Stimulated activated CD4-positive, alpha-beta T cell treated with anti-CD3 and anti-CD28 coated beads, TNF-alpha, amount 100 ng/mL, for 24 hours (primary cell): ENCODE measurements at regions not wholly inside any gene's neighbourhood (a gene's known extent, or its start where the extent isn't known, plus 50 kb on each side); places are given as distances from the start of the nearest gene placed in this dataset.
"Not testable (repeated sequence)": the region's sequence is repeated elsewhere in the genome, so short reads cannot be mapped to it uniquely, and the experiment has no call there.

ENCODE experiments used
- DNase-seq, 3 experiments: peaks; one replicate each; pipeline ENCODE4 v3.0.0-alpha.2; 2020; ENCODE audit warnings: low read depth in 3 of 3

DNA sequence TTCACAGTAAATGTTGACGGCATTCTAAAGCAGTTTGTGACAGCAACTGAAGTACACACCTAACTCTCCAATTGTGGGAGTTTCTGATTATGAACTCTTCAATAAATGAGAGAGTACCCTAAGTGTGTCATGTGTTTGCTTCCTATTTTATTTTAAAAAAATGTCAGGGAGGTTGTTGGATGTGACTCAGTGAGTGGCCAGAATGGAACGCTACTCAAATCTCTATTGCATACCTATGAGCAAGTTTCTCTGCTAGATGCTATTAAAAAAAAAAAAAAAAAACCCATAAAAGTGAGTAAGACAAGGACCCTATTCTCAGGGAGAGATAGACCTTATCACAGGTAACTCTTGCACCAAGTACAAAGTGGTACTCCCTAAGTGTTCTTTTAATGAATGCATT, 256.6 kb downstream of the BTG1 start:
- DNase-seq: no peak

GRCh38 chr12:91887957-91888356, 257.7 kb downstream of the BTG1 start:
- DNase-seq: no peak

DNA sequence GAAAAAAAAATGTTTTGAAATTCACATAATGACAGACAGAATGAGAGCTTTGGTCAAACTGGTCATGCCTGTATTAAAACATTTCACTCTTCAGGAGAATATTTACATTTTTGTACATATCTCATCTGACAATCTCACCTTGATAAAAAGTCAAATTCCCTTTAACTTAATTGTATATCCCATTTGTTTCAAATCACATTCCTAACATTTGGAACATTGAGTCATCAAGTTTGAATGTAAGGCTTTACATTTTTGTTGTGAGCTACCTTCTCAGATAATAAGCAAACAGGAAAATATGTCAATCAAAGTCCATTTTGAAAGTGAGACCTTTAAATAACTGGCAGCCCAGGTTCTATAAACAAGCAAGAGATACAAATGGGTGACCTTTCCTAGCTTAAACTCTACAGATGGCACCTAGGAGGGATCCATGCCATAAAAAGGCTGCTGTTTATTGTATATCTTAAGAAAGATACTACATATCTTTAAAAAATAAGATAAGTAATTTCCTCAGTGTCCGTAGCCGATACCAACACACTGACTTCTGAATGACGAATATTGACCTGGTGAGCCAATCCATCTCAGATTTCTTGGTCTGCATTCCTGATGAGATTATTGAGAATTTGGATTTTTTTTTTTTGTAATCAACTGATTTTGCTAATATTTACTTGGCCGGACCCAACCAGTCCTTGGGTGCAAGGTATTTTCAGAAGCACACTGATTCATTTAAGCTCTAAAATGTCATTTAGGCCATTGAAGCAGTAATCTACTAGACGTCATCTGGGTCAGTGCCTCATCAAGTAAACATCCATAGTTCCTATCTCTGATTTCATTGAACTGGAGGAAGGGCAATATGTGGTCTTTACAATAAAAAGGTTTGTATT, 259.6 kb downstream of the BTG1 start:
- DNase-seq: no peak

DNA sequence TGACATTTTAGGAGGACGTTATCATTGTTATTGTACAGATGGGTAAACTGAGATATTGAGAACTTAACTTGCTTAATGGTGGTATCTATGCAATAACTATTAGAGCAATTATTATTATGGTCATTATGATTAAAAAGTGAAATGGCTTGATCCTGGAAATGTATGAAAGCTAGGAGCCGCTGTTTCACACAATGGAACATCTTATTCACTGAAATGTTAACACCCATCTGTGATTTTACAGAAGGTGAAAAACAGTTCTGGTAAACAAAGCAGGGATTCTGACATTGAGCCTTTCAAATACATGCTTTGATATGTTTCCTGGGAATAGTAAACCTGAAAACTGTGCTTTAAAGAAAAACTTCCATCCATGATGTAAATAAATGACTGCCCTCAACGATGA, 261.4 kb downstream of the BTG1 start:
- DNase-seq: no peak

- DNase-seq: no peak
Measured at GRCh38 chr12:91883811-91884210, 261.8 kb downstream of the BTG1 start.

DNA sequence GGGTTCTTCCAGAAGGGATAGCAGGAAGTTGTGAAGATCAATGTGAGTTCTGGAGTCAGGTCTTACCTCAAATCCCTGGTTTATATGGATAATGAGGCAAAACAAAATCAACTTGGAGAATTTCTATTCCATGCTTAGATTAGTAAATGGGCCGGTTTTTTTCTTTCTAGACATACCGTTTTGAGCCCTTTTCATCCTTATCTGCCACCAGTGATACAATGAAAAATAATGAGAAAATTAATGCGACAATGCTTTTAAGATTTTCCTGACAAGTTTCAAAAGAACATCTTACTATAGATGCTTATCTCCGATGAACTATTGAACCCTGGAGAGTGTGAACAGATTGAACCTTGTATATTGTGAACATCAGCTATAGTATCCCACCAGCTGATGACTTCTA, 262.7 kb downstream of the BTG1 start:
- DNase-seq: no peak

DNA sequence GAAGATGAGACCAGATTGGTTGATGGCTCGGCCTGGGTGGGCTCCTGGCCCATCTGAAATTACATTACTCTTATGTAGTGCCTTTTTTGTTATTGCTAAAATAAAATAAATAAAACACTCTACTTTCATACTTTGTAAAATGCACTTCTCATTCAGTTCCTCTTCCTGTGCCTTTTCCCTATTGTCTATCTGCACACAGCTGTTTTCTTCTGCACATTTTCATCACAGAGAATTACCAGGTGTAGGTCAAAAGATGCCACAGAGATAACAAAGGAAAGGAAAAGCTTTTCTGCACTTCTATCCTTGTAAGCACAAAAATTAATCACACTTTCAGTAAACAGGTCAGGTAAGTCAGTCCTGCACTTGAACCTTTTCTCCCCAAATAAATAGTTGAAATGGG, 265.1 kb downstream of the BTG1 start:
- no peak for DNase-seq

DNA sequence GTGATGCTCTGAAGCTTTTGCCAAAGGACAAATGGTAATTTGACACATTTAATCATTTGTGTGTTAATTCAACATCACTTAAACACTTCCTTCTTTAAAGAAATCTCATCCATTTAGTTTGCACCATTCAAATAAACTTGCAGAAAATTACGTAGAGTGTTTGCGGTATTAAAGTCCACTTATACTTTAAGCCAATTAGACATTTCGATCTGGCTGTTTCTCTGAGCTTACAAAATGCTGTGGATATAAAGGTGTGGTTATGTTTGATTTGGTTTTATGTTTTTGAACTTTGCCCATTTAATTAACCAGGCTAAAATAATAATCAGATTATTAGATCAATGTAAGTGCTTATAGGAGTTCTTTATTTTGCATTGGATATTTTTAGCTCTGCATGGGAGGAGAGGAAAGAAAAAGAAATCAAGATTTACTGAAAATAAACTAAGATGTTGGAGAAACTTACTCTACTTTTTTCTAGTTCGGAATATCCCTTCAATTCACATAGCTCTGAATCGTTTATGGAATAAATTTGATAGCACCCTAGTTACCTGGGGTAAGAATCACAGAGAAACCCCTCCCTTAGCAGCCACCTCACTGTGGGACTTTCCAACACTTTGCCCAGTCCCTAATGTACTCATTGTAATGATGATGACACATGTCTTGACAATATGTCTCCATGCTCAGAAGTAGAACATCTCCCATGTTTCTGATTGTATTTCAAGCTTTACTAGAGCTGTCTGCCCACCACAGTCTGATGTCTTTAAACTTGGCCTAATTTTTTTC, 268.0 kb downstream of the BTG1 start:
- peak in 2 of 3 experiments; percentile 21 to 25 for DNase-seq

- DNase-seq: peak; percentile 57 to 73 (median 64)
Measured at GRCh38 chr12:91877022-91877421, 268.6 kb downstream of the BTG1 start.

DNA sequence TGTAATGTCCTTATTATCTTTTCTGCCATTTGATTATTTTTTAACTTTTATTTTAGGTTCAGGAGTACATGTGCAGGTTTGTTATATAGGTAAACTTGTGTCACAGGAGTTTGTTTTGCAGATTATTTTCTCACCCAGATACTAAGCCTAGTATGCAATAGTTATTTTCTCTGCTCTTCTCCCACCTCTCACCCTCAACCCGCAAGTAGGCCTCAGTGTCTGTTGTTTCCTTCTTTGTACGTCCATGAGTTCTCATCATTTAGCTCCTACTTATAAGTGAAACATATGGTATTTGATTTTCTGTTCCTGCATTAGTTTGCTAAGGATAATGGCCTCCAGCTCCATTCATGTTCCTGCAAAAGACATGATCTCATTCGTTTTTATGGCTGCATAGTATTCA, 270.0 kb downstream of the BTG1 start:
- DNase-seq: not testable (repeated sequence)

- DNase-seq: no peak
Measured at GRCh38 chr12:91874086-91874865, 271.4 kb downstream of the BTG1 start.

- DNase-seq: no peak
Measured at GRCh38 chr12:91871751-91872150, 273.9 kb downstream of the BTG1 start.

DNA sequence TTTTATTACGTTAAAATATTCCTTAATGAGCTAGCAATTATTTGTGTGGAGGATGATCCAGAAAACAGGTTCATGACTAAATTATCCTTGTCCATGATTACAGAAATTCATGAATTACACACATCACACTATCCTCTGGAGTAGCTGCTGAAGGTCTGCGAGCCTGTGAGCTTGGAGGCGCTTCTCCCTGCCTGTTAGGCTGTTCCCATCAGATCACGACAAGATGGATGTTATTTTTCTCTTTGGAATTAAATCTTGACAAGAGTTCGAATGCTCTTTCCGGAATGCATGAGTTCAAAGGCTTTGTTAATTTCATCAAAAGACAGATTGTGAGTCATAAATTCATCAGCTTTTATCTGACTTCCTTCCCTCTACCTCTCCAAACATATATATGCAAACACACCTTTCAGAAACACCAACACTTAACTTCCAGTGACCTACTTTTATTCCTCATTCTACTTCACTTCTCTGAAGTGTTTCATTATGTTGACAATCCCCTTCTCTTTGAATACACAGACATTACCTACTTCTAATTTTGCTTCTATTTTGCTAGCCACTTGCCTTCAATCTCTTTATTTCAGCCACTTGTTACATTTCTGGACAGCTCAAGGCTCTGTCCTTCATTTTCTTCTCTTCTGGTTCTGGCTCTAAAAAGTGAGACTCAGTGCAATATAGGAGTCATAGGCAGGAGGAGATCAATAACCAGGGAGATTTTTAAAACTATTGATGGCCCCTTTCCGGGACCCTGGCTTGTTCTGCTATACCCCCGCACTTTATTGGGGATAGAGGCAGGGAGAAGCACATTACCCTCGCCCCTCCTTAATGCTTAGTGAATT, 274.6 kb downstream of the BTG1 start:
- DNase-seq: no peak

GRCh38 chr12:91868054-91868453, 277.6 kb downstream of the BTG1 start:
- DNase-seq: no peak

- DNase-seq: no peak
Measured at GRCh38 chr12:91866566-91866965, 279.1 kb downstream of the BTG1 start.

DNA sequence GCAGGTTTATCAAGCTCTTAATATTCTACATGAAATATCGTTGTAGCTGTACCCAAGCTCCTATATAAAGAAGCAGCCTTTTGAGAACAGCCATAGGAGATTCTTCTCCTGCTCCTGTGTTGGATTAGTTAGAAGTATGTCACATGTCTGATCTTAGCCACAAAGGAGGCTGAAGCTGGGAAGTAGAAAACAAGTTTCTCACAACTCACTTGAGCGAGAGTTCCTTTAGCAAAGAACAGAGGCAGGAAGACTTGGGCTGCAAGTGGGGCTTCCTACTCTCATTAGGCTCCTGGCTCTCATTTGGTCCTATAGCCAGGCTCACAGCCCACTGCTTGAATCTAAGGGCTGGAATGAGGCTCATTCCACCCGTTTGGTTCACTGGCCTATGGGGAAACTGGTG, 281.9 kb downstream of the BTG1 start:
- no peak for DNase-seq

DNA sequence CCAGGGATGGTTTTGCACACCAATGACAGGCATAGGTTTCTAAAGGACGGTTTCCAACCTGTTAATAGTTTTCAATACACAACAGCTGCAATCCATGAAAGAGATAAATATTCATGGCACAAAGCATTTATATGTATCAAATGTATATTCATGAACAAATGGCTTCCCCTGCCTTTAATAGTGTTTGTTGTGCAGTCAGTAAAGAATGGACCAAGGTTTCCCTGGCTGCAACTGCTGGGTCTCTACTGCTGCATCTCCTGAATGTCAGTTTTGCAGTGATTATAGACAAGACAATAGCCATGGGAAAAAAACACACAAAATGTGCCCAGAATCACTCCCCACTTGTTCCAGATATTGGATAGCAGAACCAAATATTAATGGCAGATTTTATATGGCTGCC, 284.1 kb downstream of the BTG1 start:
- no peak for DNase-seq

DNA sequence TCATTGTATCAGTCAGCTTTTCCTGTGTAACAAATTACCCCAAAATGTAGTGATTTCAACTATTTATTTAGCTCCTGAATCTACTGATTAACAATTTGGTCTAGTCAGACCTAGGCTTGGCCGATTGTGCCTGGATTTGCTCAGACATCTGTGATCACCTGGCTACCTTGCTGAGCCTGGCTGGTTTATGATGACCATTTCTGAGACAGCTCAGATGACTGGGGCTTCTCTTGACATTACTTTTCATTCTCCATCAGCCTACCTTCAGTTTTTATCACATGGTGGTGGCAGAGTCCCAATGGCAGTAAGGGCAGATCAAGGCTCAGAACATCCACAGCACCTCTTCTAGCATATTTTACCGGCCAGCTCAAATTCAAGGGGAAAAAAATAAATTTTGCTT, 286.3 kb downstream of the BTG1 start:
- DNase-seq: no peak

DNA sequence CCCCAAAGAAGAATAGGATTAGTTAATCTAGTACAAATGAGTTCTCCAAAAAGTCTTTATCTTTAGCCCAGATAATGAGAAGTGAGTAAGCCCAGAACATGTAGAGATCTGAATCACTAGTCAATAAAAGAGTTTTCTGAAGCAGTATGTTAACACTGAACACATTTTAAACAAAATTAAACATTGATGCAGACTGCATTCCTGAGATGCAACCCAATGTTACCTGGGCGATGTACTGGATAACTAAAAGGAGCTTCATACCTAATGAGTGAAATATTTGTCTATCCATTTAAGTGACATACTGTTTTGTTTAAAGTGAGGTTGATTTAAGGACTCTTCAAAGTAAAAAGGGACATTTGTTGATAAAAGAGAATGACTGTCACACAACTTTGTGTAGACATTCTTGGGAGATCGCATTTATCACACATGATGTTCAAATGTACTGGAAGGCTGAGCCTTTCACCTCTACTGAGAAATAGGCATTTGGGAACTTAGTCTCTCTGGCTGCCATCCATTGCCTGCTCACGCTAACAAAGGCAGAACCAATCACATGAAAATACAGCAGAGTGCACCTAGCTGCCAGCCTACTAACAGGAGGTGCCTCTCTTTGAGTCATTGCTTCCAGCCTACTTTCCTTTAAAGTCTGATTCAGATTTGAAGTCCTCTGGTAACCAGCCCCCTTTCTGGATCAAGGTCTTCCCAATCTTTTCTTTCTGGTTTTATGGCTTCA, 287.7 kb downstream of the BTG1 start:
- no peak for DNase-seq

- no peak for DNase-seq
Measured at GRCh38 chr12:91854725-91855124, 290.9 kb downstream of the BTG1 start.
